Superior temporal gyrus (tissue), 1 donor: ENCODE measurements at regions not wholly inside any gene's neighbourhood (a gene's known extent, or its start where the extent isn't known, plus 50 kb on each side); places are given as distances from the start of the nearest gene placed in this dataset.

Experiments used
- DNase-seq: peaks from one replicate; pipeline ENCODE4 v3.0.0-alpha.2; 2016; ENCODE audit errors: extremely low spot score

- no peak for DNase-seq
These were observed 119.4 kb downstream of the FAT4 start for GRCh38 chr4:125434136-125434535.

- DNase-seq, result no peak
These were observed 126.1 kb downstream of the FAT4 start for GRCh38 chr4:125440814-125441213.

GRCh38 chr4:125444166-125444565 lies 129.4 kb downstream of the FAT4 start:
- no peak for DNase-seq

- no peak for DNase-seq
These were observed 130.8 kb downstream of the FAT4 start for GRCh38 chr4:125445525-125445924.

GRCh38 chr4:125447551-125448290 lies 133.0 kb downstream of the FAT4 start:
- no peak for DNase-seq

- no peak for DNase-seq
These were observed 141.3 kb downstream of the FAT4 start for GRCh38 chr4:125456075-125456474.

- DNase-seq, result no peak
These were observed 144.8 kb downstream of the FAT4 start for GRCh38 chr4:125459531-125459930.

- DNase-seq, result no peak
These were observed 147.1 kb downstream of the FAT4 start for GRCh38 chr4:125461676-125462363.

GRCh38 chr4:125464146-125464545 lies 149.4 kb downstream of the FAT4 start:
- DNase-seq, result no peak

GRCh38 chr4:125481334-125482045 lies 166.7 kb downstream of the FAT4 start:
- no peak for DNase-seq

GRCh38 chr4:125482822-125483221 lies 168.1 kb downstream of the FAT4 start:
- no peak for DNase-seq

GRCh38 chr4:125483278-125483677 lies 168.5 kb downstream of the FAT4 start:
- DNase-seq, result no peak

GRCh38 chr4:125484912-125485311 lies 170.2 kb downstream of the FAT4 start:
- no peak for DNase-seq

GRCh38 chr4:125486351-125486750 lies 171.6 kb downstream of the FAT4 start:
- no peak for DNase-seq

GRCh38 chr4:125489952-125490690 lies 175.4 kb downstream of the FAT4 start:
- no peak for DNase-seq

GRCh38 chr4:125492957-125493356 lies 178.2 kb downstream of the FAT4 start:
- DNase-seq, result no peak

- no peak for DNase-seq
These were observed 183.1 kb downstream of the FAT4 start for GRCh38 chr4:125497861-125498260.

GRCh38 chr4:125498981-125499380 lies 184.2 kb downstream of the FAT4 start:
- DNase-seq, result no peak

- no peak for DNase-seq
These were observed 186.3 kb downstream of the FAT4 start for GRCh38 chr4:125501090-125501489.

GRCh38 chr4:125501568-125501967 lies 186.8 kb downstream of the FAT4 start:
- DNase-seq, result no peak

GRCh38 chr4:125505621-125506020 lies 190.9 kb downstream of the FAT4 start:
- no peak for DNase-seq

GRCh38 chr4:125507141-125507540 lies 192.4 kb downstream of the FAT4 start:
- DNase-seq, result no peak
